SK-N-SH (cell line): ENCODE measurements at regions not wholly inside any gene's neighbourhood (a gene's known extent, or its start where the extent isn't known, plus 50 kb on each side); places are given as distances from the start of the nearest gene placed in this dataset.

Source experiments
- CTCF ChIA-PET: fragments of 300-600, 350-600 bp; formaldehyde crosslinking; extraction: SDS; loops from one replicate; lab custom pipeline; 2021; lab: Yijun Ruan, JAX
- POLR2A ChIA-PET: fragments of 350-600 bp; sonication (Branson Sonifier 250); formaldehyde crosslinking; extraction: SDS; loops from one replicate; lab custom pipeline; 2020; ENCODE audit warnings: antibody characterized with exemption, inconsistent platforms; lab: Yijun Ruan, JAX
- DNase-seq: peaks from one replicate; pipeline ENCODE4 v3.0.0; 2012
- H2AFZ ChIP-seq: fragments of 200-600 bp; sonication (generic); 2 replicates; pipeline ENCODE4 v1.8.1; 2016; ENCODE audit warnings: antibody characterized with exemption, mild to moderate bottlenecking, low read depth
- H3F3A ChIP-seq: fragments of 200-600 bp; sonication (generic); replicated peaks from 2 replicates; pipeline ENCODE3; 2016; ENCODE audit warnings: antibody characterized with exemption, mild to moderate bottlenecking; ENCODE audit not compliant: insufficient read depth
- H3K27ac ChIP-seq, 2 experiments: fragments of 200-500 bp in 1 of 2; fragments of 200-600 bp in 1 of 2; sonication (Bioruptor generic) in 1 of 2; sonication (generic), shearing (Covaris generic) in 1 of 2; 2 replicates each; pipeline versions ENCODE4 v1.5.1 to v1.6.1; 2014 to 2016; ENCODE audit warnings: low read depth in 2 of 2, inconsistent platforms in 1 of 2, low read length in 1 of 2, mild to moderate bottlenecking in 1 of 2, mixed read lengths in 1 of 2
- H3K27me3 ChIP-seq: fragments of 200-600 bp; sonication (generic), shearing (Covaris generic); 2 replicates; pipeline ENCODE4 v1.6.1; 2016; ENCODE audit warnings: mixed run types; ENCODE audit not compliant: insufficient read depth
- H3K36me3 ChIP-seq, 2 experiments: fragments of 200-500 bp in 1 of 2; fragments of 200-600 bp in 1 of 2; sonication (Bioruptor generic) in 1 of 2; sonication (generic) in 1 of 2; replicated peaks in 1 of 2; 2 replicates each; pipeline versions ENCODE3 to v1.5.1; 2014 to 2016; ENCODE audit warnings: low read length in 1 of 2, mild to moderate bottlenecking in 1 of 2; ENCODE audit not compliant: insufficient read depth in 2 of 2, control insufficient read depth in 1 of 2
- H3K4me1 ChIP-seq, 2 experiments: fragments of 200-500 bp in 1 of 2; fragments of 200-600 bp in 1 of 2; sonication (Bioruptor generic) in 1 of 2; sonication (generic), shearing (Covaris generic) in 1 of 2; 2 replicates each; pipeline versions ENCODE4 v1.5.1 to v1.6.1; 2014 to 2016; ENCODE audit warnings: low read depth in 1 of 2, low read length in 1 of 2, mixed run types in 1 of 2; ENCODE audit not compliant: insufficient read depth in 2 of 2, control insufficient read depth in 1 of 2
- H3K4me2 ChIP-seq: fragments of 200-600 bp; sonication (generic), shearing (Covaris generic); 2 replicates; pipeline ENCODE4 v1.6.1; 2017; ENCODE audit warnings: mixed run types
- H3K4me3 ChIP-seq, 2 experiments: fragments of 200-500 bp in 1 of 2; fragments of 200-600 bp in 1 of 2; sonication (Bioruptor generic) in 1 of 2; sonication (generic), shearing (Covaris generic) in 1 of 2; 2 replicates each; pipeline versions ENCODE4 v1.5.1 to v1.8.1; 2014 to 2016; ENCODE audit warnings: low read depth in 2 of 2, inconsistent platforms in 1 of 2, low read length in 1 of 2, mild to moderate bottlenecking in 1 of 2, mixed read lengths in 1 of 2, moderate library complexity in 1 of 2
- H3K79me2 ChIP-seq: fragments of 200-600 bp; sonication (generic); 2 replicates; pipeline ENCODE4 v1.8.1; 2017; ENCODE audit warnings: mild to moderate bottlenecking; ENCODE audit not compliant: insufficient read depth
- H3K9ac ChIP-seq: fragments of 200-600 bp; sonication (generic); 2 replicates; pipeline ENCODE4 v1.6.1; 2017; ENCODE audit warnings: mixed run types
- H3K9me2 ChIP-seq: fragments of 200-600 bp; sonication (generic); 2 replicates; pipeline ENCODE4 v1.6.1; 2017; ENCODE audit warnings: mixed run types
- H3K9me3 ChIP-seq: fragments of 200-600 bp; sonication (generic); 2 replicates; pipeline ENCODE4 v1.6.1; 2017; ENCODE audit warnings: mixed run types, mild to moderate bottlenecking, moderate library complexity
- H4K20me1 ChIP-seq: fragments of 200-600 bp; sonication (generic); 2 replicates; pipeline ENCODE4 v1.6.1; 2017; ENCODE audit warnings: mild to moderate bottlenecking, mixed run types; ENCODE audit not compliant: insufficient read depth
- CHD2 ChIP-seq: fragments of 150-350 bp; IDR thresholded peaks from 2 replicates; pipeline ENCODE4 v1.6.1; 2018; ENCODE audit warnings: low read length; ENCODE audit not compliant: partially characterized antibody
- CTCF ChIP-seq: fragments of 200-600 bp; sonication (generic); IDR thresholded peaks from 2 replicates; pipeline ENCODE4 v1.6.1; 2017; ENCODE audit warnings: antibody characterized with exemption, mild to moderate bottlenecking, moderate library complexity
- FOSL2 ChIP-seq: IDR thresholded peaks from 2 replicates; pipeline ENCODE4 v1.4.0; 2012; ENCODE audit warnings: low read depth, mild to moderate bottlenecking, moderate library complexity, borderline replicate concordance
- FOXJ3 ChIP-seq: sonication (generic); formaldehyde crosslinking; IDR thresholded peaks from 2 replicates; pipeline ENCODE4 v1.5.1; 2020; ENCODE audit warnings: mild to moderate bottlenecking, missing genetic modification reagents
- GABPA ChIP-seq: IDR thresholded peaks from 2 replicates; pipeline ENCODE4 v1.4.0; 2012; ENCODE audit warnings: low read depth, mild to moderate bottlenecking
- GATA2 ChIP-seq: sonication (generic); formaldehyde crosslinking; IDR thresholded peaks from 2 replicates; pipeline ENCODE4 v1.5.0; 2020; ENCODE audit warnings: mild to moderate bottlenecking, missing genetic modification reagents
- MAX ChIP-seq: IDR thresholded peaks from 2 replicates; pipeline ENCODE4 v1.4.0; 2012; ENCODE audit warnings: low read depth
- MEF2A ChIP-seq: IDR thresholded peaks from 2 replicates; pipeline ENCODE4 v1.4.0; 2012; ENCODE audit warnings: low read depth, borderline replicate concordance
- RCOR1 ChIP-seq: fragments of 150-350 bp; IDR thresholded peaks from 2 replicates; pipeline ENCODE4 v1.6.1; 2017; ENCODE audit warnings: antibody characterized with exemption, low read length
- RFX5 ChIP-seq: IDR thresholded peaks from 2 replicates; pipeline ENCODE4 v1.6.1; 2012; ENCODE audit warnings: mild to moderate bottlenecking, improper control_type of control experiment, low read length
- RXRA ChIP-seq: IDR thresholded peaks from 2 replicates; pipeline ENCODE4 v1.4.0; 2012; ENCODE audit warnings: low read depth, mild to moderate bottlenecking, borderline replicate concordance
- SIN3A ChIP-seq: IDR thresholded peaks from 2 replicates; pipeline ENCODE4 v1.6.1; 2012; ENCODE audit warnings: low read depth, mild to moderate bottlenecking, low read length, moderate library complexity, borderline replicate concordance
- TAF1 ChIP-seq: IDR thresholded peaks from 2 replicates; pipeline ENCODE4 v1.6.1; 2012; ENCODE audit warnings: low read depth, mild to moderate bottlenecking, low read length, moderate library complexity, borderline replicate concordance
- TEAD4 ChIP-seq: IDR thresholded peaks from 2 replicates; pipeline ENCODE4 v1.4.0; 2012; ENCODE audit warnings: mild to moderate bottlenecking, borderline replicate concordance; ENCODE audit not compliant: insufficient read depth
- YY1 ChIP-seq: IDR thresholded peaks from 2 replicates; pipeline ENCODE4 v1.4.0; 2012; ENCODE audit warnings: low read depth, mild to moderate bottlenecking
- WGBS: methylation state at CpG from one replicate; pipeline ENCODE4 v1.1.6; 2017; ENCODE audit warnings: low lambda C conversion rate; 5-methylcytosine and 5-hydroxymethylcytosine counted together
- TF ChIP-seq, protein P1 (sequence below): IDR thresholded peaks from 2 replicates; pipeline ENCODE4; 2012
- TF ChIP-seq, protein P2 (sequence below): IDR thresholded peaks from 2 replicates; pipeline ENCODE4 v1.4.0; 2012; ENCODE audit warnings: low read depth, borderline replicate concordance
- TF ChIP-seq, protein P3 (sequence below): IDR thresholded peaks from 2 replicates; pipeline ENCODE4 v1.4.0; 2012; ENCODE audit warnings: low read depth, borderline replicate concordance

- Histone ChIP-seq H2AFZ (no peak overlapping the region), H3K4me2 (no peak overlapping the region), H3K9me2 (no peaks in the 10 kb centered on the region), H4K20me1 (no peaks in the 10 kb centered on the region), H3K4me1 (no peaks in the 10 kb centered on the region), H3K36me3 (no peaks in the 10 kb centered on the region), H3K27me3 (no peaks in the 10 kb centered on the region), H3K9ac (no peak overlapping the region), H3K4me3 (no peak overlapping the region), H3F3A (no peaks in the 10 kb centered on the region), H3K27ac (no peak overlapping the region), H3K9me3 (no peaks in the 10 kb centered on the region), H3K79me2 (no peaks in the 10 kb centered on the region)
- DNase-seq: no peak
- POLR2A ChIA-PET: no interaction called here
- CTCF ChIA-PET: no interaction called here
- 16% methylated on average over 4 of the region's 4 CpGs for WGBS
- TF ChIP-seq GABPA: no peak
- no peak for TF ChIP-seq YY1
- TF ChIP-seq, protein P1, sequence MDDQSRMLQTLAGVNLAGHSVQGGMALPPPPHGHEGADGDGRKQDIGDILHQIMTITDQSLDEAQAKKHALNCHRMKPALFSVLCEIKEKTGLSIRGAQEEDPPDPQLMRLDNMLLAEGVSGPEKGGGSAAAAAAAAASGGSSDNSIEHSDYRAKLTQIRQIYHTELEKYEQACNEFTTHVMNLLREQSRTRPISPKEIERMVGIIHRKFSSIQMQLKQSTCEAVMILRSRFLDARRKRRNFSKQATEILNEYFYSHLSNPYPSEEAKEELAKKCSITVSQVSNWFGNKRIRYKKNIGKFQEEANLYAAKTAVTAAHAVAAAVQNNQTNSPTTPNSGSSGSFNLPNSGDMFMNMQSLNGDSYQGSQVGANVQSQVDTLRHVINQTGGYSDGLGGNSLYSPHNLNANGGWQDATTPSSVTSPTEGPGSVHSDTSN: no peak
- no peak for TF ChIP-seq RCOR1
- TF ChIP-seq RXRA: no peak
- TF ChIP-seq CHD2: no peak
- TF ChIP-seq FOXJ3 (CRISPR knock-in tag): no peak
- TF ChIP-seq GATA2 (CRISPR knock-in tag): no peak
- no peak for TF ChIP-seq CTCF
- no peak for TF ChIP-seq FOSL2
- no peak for TF ChIP-seq TAF1
- TF ChIP-seq SIN3A: no peak
- no peak for TF ChIP-seq TEAD4
- TF ChIP-seq MEF2A: no peak
- TF ChIP-seq, protein P2, sequence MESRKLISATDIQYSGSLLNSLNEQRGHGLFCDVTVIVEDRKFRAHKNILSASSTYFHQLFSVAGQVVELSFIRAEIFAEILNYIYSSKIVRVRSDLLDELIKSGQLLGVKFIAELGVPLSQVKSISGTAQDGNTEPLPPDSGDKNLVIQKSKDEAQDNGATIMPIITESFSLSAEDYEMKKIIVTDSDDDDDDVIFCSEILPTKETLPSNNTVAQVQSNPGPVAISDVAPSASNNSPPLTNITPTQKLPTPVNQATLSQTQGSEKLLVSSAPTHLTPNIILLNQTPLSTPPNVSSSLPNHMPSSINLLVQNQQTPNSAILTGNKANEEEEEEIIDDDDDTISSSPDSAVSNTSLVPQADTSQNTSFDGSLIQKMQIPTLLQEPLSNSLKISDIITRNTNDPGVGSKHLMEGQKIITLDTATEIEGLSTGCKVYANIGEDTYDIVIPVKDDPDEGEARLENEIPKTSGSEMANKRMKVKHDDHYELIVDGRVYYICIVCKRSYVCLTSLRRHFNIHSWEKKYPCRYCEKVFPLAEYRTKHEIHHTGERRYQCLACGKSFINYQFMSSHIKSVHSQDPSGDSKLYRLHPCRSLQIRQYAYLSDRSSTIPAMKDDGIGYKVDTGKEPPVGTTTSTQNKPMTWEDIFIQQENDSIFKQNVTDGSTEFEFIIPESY: no peak
- TF ChIP-seq MAX: no peak
- no peak for TF ChIP-seq RFX5
- TF ChIP-seq, protein P3, sequence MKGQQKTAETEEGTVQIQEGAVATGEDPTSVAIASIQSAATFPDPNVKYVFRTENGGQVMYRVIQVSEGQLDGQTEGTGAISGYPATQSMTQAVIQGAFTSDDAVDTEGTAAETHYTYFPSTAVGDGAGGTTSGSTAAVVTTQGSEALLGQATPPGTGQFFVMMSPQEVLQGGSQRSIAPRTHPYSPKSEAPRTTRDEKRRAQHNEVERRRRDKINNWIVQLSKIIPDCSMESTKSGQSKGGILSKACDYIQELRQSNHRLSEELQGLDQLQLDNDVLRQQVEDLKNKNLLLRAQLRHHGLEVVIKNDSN: no peak
Observed at GRCh38 chr15:96435022-96435421, 104.5 kb downstream of the NR2F2 start.
